Non-pigmented ciliary epithelial cell (primary cell): ENCODE measurements at regions not wholly inside any gene's neighbourhood (a gene's known extent, or its start where the extent isn't known, plus 50 kb on each side); places are given as distances from the start of the nearest gene placed in this dataset.
"Not testable (repeated sequence)": the region's sequence is repeated elsewhere in the genome, so short reads cannot be mapped to it uniquely, and the experiment has no call there.

Source experiments
- DNase-seq: peaks from one replicate; pipeline ENCODE4 v3.0.0-alpha.2; 2010; ENCODE audit warnings: low read depth

DNA sequence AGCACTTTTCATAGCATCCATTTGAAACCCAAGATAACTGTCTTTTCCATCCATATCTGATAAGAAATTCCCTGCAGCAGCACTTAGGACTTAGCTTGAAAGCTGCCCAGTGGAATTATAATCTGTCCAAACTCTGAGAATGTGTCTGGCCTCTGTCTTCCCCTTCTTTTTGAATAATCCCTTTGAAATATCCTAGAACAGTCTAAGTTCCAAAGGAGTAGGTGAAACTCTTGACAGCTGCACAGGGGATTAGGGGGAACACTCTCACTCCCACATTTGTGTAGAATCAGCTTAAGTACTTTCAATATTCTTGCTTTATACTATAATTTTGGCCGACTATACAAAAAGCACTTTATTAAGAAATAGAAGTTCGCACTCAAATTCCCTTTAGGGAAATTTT lies 157.7 kb downstream of the PAPSS1 start:
- DNase-seq: no peak

GRCh38 chr4:107561481-107561880 lies 158.6 kb downstream of the PAPSS1 start:
- peak; percentile 62 for DNase-seq

DNA sequence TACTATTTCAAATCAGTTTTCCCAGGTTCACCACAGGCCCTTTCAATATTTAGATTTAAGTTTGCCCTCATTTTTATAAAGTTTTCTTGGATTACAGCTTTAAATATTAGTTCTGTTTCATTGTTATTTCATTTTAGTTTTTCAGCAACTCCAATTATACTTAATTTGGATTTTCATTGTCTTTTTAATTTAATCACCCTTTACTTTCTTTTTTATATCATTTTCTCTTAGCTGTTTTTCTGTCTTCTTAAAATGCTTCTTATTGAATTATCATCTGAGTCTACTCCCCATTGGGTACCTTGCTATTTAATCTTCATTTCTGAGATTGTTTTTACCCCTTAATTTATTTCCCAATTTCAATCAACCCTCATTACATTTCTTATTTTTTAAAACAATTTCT lies 160.4 kb downstream of the PAPSS1 start:
- DNase-seq: no peak

DNA sequence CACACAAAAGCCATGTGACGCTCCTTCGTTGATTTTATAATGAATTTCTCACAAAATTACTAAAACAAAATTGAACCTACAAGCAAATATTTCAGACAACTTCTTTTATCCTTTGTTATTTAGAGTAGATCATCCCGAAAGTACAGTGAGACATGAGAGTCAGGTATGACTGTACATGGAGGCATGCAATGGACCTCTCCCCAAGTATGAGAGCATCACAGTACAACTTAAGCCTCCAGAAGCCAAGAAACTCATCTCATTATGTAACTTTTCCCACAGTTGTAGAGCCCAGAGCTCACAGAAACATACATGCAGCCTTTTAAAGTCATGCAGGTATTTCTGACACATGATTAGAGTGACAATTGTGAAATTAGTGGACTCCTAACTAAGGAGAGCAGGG lies 167.7 kb downstream of the PAPSS1 start:
- DNase-seq: no peak

GRCh38 chr4:107548211-107548905 lies 171.7 kb downstream of the PAPSS1 start:
- DNase-seq: no peak

GRCh38 chr4:107546638-107547037 lies 173.4 kb downstream of the PAPSS1 start:
- DNase-seq: no peak

DNA sequence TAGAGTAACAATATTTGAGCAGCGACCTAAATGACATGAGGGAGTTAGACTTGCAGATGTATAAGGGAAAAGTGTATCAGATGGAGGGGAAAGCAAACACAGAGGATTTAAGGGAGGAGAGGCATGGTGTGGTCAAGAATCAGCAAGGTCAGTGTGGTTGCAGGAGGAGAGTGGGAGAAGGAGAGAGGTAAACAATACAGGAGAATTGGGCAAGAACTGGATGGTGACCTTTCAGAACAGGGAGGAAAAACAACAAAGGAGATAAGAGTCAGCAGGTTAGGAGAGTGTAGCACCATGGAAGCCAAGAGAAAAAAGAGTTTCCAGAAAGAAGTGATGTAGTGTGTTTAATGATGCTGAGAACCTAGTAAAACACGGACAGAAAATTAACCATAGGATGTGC lies 178.5 kb downstream of the PAPSS1 start:
- DNase-seq: no peak

DNA sequence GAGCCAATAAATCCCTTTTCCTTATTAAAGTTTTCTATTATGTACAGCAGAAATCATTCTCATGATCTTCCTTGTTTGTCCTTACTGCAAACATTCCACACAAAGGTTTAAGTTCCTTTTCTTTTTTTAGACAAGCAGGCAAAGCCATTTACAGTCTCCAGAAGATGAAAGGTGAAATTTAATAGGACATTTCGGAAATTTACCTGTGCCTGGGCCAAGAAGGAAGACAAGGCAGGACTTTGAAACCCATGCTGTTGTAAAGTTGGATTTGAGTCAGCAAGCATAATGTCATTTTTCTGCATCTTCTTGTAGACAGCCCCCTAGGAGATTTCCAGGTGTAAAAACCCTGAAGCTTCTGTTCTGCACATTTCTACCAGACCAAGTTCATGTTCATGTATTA lies 188.1 kb downstream of the PAPSS1 start:
- no peak for DNase-seq

DNA sequence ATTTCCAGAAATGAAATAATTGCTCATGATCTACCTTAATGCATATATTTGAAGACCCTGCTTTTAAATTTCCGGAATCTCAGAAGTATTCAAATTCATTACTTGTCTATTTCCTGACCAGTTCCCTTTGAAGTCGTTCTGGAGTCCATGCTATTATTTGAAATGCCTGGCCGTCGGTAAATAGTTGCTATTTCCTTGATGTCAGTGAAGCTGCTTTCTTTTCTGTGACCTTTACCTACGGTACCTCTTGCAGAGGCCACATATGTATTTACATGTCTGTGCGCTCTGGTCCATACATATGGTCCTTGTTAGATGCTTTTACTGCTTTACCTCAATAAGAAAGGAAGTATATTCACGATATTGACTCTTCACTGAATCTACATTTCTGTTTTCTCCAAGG lies 199.7 kb downstream of the PAPSS1 start:
- no peak for DNase-seq

GRCh38 chr4:107519053-107519452 lies 201.0 kb downstream of the PAPSS1 start:
- peak; percentile 3 for DNase-seq

DNA sequence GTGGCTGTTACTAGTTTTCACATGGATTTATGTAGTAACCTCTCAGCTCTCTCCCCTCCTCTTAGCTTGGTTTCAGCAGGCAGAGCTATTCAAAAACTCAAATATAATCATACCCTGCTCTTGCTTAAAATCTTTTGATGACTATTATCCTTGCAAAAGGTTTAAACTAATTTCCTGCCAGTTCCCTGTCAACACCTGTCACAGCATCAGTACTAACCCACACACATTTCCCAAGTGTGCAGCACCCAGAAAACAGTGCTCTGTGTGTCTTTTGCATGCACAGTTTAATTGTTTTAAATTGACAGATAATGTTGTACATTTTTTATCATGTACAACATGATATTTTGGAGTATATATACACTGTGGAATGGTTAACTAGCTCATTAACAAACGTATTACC lies 202.0 kb downstream of the PAPSS1 start:
- no peak for DNase-seq

DNA sequence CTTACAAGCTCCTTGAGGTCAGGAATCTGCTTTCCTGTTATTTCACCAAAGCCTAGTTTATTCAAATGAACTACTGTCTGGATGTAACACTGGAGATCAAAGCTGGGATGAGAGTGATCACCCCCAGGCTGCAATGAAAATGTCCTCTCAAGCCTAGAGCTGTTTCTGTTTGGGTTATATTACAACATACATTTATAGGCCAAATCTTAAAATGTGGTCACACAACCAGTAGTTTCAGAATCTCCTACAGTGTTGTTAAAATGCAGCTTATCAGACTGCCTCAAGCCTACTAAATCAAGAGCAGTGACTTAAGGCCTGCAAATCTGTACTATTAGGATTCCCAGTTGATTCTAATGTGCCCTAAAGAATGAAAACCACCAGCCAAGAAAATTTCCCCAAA lies 207.5 kb downstream of the PAPSS1 start:
- no peak for DNase-seq

- DNase-seq: no peak
Observed at GRCh38 chr4:107509615-107510014, 210.4 kb downstream of the PAPSS1 start.

DNA sequence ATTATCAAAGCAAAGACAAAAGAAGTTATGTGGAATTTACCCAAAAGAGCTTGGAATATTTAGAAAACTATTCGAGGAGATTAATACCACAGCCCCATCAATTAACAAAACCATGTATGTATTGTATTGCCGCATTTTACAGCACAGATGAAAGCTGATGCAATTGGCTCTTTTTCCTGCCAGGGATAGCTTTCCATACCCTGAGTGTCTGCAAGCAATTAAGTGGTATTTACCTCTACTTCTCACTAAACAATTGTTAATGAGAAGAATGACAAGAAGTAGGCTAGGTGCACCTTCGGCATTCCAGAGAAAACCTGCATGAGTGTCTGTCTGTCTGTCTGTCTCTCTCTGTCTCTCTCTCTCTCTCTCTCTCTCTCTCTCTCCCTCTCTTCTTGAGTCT lies 219.5 kb downstream of the PAPSS1 start:
- DNase-seq: no peak

- no peak for DNase-seq
Observed at GRCh38 chr4:107497054-107497453, 223.0 kb downstream of the PAPSS1 start.

- no peak for DNase-seq
Observed at GRCh38 chr4:107492566-107492965, 227.5 kb downstream of the PAPSS1 start.

GRCh38 chr4:107490116-107490515 lies 229.9 kb downstream of the PAPSS1 start:
- DNase-seq: no peak

- DNase-seq: not testable (repeated sequence)
Observed at GRCh38 chr4:107483621-107484020, 236.4 kb downstream of the PAPSS1 start.

- no peak for DNase-seq
Observed at GRCh38 chr4:107482546-107482945, 237.5 kb downstream of the PAPSS1 start.

DNA sequence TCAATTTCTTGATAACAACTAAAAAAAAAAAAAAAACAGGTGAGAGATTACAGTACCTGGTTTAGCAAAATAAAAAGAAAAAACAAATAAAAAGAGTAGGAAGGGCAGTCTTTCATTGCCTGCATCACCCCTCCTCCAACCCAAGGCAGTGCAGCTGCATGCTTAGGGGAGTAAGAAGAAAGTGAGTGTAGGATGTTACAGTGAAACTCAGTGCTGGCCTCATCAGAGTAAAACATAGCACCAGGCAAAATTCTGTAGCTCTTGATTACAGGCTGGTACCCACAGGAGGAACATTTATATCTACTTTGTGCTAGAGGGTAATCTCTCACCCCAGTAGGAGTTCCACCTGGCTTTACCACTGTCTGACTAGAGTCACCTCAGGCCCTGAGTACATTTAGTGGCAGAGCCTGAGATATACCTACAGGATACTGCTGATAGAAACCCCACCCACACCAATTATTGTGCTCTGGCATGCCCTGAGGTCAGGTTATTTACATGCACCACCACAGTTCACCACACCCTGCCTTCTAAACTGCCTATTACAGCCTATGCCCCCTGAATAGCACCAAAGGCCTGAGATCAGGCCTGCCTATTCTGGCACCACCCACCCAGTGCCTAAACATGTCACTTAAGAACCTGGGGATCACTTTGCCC lies 241.6 kb downstream of the PAPSS1 start:
- no peak for DNase-seq

GRCh38 chr4:107473126-107473525 lies 246.9 kb downstream of the PAPSS1 start:
- no peak for DNase-seq

GRCh38 chr4:107472265-107472948 lies 247.6 kb downstream of the PAPSS1 start:
- DNase-seq: no peak

- DNase-seq: no peak
Observed at GRCh38 chr4:107470173-107470572, 249.9 kb downstream of the PAPSS1 start.
